ENCODE measurements at regions not wholly inside any gene's neighbourhood (a gene's known extent, or its start where the extent isn't known, plus 50 kb on each side); places are given as distances from the start of the nearest gene placed in this dataset.
"Not testable (repeated sequence)": the region's sequence is repeated elsewhere in the genome, so short reads cannot be mapped to it uniquely, and the experiment has no call there.

DNA sequence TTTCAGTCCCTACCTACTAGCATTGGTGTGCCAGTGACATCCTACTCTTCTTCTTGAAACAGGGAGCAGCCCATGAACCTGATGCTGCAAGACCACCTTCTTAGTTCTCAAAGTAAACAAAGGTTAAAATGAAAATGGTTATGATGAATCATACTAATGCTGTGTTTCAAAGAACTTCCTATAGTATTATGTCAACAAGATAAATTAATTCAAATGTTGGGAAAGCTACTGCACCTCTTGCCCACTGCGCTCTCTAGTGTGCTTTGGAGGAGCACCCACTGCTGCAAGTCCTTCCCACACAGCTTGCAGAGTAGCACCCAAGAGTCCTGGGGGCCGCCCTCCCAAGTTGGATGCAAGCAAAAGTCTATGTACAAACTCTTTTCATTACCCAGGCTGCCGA lies 81.1 kb downstream of the CD200R1L start:
- no peak for DNase-seq (ENCODE audit: low read depth in 2 of 2)

DNA sequence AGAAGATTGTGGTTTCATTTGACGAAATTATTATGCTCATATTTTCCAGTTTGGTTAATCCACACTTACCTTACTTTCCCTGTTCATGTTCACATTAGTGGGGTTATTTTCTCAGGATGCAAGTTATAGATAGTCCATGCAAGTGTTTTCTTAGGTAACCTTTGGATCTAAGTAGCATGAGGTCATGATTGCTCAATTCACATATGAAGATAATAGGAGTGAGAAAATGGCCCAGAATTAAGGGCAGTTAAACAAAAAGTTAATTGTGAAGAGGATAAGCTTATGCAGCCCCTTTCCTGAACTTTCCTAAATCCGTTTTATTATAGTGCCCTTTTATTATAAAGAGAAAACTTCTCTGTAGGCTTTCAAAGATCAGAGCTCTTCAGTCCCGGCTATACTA lies 83.4 kb downstream of the CD200R1L start:
- no peak for DNase-seq (ENCODE audit: low read depth in 2 of 2)

DNA sequence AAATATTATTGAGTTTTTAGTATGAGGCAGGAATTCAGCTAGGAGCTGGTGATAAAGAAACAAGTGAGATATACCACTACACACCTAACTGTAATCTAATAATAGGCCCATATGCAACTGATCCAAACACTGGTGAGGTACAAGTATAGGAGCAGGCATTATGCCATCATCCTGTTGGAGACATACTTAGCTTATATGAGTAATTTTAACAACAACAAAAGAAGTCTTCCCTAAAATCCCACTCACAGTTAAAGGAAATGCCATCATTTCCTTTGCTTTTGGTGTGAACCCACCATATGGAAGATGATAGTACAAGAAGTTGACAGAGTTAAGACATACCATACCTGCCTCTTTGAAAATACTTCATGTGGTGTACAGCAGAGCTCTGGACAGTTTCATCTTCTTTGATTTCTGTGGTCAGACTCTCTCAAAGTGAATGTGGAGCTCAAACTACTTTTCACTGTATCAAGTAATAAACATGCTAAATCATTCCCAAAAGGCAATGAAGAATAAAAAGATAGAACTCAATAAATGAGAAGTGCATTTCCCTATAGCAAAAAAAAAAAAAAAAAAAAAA lies 85.5 kb downstream of the CD200R1L start:
- no peak for DNase-seq (ENCODE audit: low read depth in 2 of 2)

- DNase-seq (ENCODE audit: low read depth in 2 of 2) = no peak
These were observed 87.0 kb downstream of the CD200R1L start for GRCh38 chr3:112759681-112760080.

DNA sequence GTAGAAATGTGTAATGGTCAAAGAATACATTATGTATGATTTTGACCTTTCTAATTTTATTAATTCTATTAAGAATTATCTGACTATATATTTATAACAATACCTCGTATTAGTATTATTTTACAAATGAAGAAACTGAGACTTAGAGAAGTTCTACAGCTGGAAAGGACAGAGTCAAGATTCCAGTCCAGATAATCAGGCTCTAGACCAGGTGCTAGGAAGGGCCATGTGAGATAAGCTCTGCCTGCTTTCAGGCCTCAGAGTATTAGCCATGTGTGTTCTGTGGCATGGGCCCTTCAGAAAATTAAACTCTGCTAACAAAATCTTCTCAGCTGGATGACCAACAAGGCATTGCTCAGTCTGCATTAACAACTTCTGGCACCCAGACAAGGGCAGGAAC lies 87.5 kb downstream of the CD200R1L start:
- no peak for DNase-seq (ENCODE audit: low read depth in 2 of 2)

DNA sequence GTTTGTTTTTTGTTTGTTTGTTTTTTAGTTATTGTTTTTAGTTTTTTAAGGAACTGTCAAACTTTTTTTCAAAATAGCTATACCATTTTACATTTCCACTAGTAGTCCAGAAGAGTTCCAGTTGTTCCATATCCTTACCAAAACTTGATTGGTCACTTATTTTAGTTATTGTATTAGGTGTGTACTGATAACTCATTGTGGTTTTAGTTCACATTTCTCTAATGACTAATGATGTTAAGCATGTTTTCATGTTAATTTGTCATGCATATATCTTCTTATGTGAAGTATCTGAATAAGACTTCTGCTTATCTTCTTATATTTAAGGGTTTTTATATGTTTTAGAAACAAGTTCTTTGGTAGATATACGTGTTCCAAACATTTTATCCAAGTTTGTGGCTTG lies 89.5 kb downstream of the CD200R1L start:
- no peak for DNase-seq (ENCODE audit: low read depth in 2 of 2)

- no peak for DNase-seq (ENCODE audit: low read depth in 2 of 2)
These were observed 90.6 kb downstream of the CD200R1L start for GRCh38 chr3:112755845-112756613.

- not testable (repeated sequence) for DNase-seq (ENCODE audit: low read depth in 2 of 2)
These were observed 91.6 kb downstream of the CD200R1L start for GRCh38 chr3:112755046-112755445.

- no peak for DNase-seq (ENCODE audit: low read depth in 2 of 2)
These were observed 94.8 kb downstream of the CD200R1L start for GRCh38 chr3:112751564-112752512.

GRCh38 chr3:112751061-112751460 lies 95.6 kb downstream of the CD200R1L start:
- no peak for DNase-seq (ENCODE audit: low read depth in 2 of 2)

DNA sequence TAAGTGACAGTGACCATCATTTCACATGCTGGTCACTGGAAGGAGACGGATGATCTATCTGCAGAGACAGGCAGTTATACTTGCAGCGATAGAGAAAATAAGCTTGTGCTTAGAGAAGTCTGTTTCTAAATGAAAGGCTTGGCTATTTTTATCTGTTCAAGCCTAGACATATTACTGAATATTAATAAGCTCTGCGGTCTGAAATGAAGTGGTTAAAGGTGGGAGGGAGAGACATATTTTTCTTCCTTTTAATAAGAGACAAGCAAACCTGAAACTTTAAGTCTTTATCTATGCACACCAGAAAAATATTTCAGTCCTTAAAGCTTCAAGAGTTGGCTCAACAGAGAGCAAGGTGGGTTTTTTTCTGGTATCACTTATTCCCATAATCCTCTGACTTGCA lies 99.0 kb downstream of the CD200R1L start:
- no peak for DNase-seq (ENCODE audit: low read depth in 2 of 2)

- no peak for DNase-seq (ENCODE audit: low read depth in 2 of 2)
These were observed 99.9 kb downstream of the CD200R1L start for GRCh38 chr3:112746675-112747280.

DNA sequence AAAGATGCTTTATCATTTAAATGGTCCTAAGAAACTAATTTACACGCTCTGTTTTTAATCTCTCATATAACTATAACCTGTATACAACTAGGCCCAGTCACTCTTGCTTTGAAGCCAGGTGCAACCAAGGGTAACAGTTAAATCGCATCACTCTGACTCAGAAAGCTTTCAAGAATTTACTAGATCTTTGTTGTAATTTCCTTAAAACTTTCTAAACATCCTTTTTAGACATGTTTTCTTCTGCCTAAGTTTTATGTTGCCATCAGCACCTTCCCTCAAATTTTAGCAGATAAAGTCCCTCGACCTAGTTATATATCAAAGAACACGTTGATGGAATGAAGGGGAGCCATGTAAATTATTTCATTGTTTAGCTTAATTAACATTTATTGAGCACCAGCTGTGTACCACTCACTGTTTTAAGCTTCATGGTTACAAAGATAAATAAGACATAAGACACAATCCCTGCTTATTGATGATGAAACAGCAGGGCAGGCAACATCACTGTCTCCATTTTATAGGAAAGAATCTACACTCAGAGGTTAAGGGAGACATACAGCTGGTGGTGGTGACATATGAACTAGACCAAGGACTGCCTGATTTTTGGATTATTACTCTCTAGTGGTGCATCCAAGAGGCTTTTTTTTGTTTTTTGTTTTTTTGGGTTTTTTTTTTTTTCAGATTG lies 101.0 kb downstream of the CD200R1L start:
- no peak for DNase-seq (ENCODE audit: low read depth in 2 of 2)

DNA sequence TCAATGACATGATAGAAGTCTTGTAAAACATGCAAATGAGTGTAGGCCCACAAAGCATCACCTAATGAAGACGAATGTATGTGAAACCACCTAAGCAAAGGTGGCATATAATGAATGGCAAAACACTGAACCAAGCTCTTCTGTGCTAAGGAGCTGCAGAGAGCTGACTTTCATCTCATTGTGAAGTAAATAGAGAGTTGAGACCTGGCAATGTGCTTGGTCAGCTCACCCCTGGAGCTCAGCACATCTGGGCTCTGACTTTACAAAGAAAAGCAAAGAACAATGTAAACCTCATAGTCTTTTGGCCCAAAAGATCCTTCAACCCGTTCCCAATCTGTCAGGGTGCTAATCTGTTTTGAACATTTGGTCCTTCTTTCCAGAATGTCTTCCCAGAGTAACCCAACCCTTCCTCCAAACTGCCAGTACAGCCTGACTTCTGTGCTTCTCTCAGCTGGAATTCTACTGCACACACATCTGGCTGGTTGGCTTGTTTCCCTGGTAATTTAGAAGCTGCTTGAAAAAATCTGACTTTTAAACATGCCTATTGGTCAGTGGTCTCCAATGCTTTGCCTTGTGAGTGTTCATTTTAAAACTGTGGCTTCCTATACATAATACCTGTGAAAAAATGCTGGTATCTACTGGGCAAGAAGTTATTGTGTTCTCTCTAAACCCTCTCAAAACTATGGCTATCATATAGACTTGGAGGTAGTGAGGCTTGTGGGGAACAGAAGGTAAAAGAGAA lies 101.7 kb downstream of the CD200R1L start:
- DNase-seq (ENCODE audit: low read depth in 2 of 2) = no peak

DNA sequence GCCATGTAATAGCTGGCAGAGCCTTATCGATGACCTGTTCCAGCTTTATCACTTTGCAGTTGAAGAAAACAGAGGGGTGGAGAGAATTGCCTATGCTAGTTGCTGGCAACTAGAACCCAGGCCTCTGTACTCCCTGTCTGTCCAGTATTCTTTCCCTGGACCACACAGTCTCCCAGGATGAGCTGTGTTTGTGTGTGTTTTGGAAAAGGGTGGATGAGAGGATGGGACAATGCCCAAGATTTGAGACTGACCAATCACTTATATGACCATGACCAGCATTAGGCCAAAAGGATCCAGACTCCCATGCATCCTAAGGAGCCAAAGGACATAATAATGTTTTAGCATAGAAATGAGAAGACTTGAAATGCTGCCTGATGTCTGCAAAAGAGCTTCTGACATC lies 102.6 kb downstream of the CD200R1L start:
- no peak for DNase-seq (ENCODE audit: low read depth in 2 of 2)

DNA sequence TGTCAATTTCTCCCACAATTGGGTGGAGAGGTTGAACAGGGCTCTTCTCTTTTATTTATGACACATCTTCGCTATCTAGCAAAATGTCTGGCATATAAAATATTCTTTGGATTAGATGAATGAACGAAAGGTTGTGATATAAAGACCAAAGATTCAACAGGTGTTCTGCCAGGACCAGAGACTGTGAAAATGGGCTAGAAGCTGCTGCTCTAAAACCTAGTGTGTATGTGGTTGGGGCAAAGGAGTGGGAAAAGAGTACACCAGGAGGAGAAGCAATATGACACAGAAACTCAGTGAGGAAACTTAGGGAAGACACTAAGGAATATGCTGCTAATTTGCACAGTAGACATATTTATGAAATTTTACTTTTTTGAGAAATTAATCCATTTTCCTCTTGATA lies 102.0 kb upstream of the CCDC80 start:
- no peak for DNase-seq (ENCODE audit: low read depth in 2 of 2)

GRCh38 chr3:112741983-112742382 lies 101.0 kb upstream of the CCDC80 start:
- DNase-seq (ENCODE audit: low read depth in 2 of 2) = no peak

GRCh38 chr3:112740835-112741234 lies 99.9 kb upstream of the CCDC80 start:
- DNase-seq (ENCODE audit: low read depth in 2 of 2) = no peak

DNA sequence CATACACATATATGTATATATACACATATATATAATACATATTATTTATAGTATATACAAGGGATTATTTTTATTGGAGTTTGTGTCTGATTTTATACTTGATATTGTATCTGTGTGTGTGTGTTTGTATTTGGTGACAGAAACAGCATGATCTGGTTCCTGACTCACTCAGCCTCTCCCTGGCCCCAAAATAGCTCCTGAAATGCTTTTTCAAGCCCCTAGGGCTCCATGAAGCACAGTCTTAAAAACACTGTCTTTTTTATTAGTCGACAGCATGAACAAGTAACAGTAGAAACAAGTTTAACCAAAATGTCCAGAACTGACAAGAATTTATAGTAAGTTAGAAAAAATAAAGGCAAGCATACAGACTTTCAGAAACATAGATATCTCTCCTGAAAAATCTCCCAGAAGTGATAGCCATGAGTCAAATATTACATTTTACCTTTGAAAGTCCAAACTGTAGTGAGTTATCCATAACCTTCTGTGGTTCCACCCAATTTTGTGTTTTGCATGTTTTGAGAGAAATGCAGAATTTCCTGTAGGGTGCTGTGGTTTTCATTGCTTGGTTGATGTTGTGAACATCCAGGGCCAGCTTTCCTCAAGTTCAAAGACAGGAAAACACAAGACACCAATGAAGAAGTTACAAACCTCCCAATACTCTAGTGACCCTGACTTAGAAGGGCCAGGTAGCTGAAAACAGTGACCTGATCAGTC lies 98.5 kb upstream of the CCDC80 start:
- DNase-seq (ENCODE audit: low read depth in 2 of 2) = no peak

DNA sequence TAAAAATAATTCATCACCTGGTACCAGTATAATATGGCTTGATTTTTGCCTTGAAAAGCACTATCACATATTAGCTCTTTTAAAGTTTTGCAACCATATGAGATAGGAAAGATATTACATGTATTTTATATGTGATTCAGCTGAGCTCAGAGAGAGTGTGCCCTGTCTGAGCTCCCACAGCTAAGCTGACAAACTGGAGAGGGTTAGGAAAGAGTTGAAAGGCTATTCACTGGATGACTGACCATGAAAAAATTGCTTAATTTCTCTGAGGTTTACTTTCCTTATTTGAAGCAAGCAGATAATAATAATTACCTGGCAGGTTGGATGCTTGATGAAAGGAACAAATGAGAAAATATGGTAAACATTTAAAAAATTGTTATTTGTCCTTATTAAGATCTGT lies 97.4 kb upstream of the CCDC80 start:
- DNase-seq (ENCODE audit: low read depth in 2 of 2) = no peak

Measured in stimulated activated CD4-positive, alpha-beta T cell treated with anti-CD3 and anti-CD28 coated beads, Interleukin-1b, Interleukin-23, amount 100 ng/mL, for 4 hours (primary cell).